IMR-90 (cell line): ENCODE measurements at regions not wholly inside any gene's neighbourhood (a gene's known extent, or its start where the extent isn't known, plus 50 kb on each side); places are given as distances from the start of the nearest gene placed in this dataset.
A peak's percentile ranks its signal among the peaks of the same experiment; 100 is the strongest.

ENCODE experiments used
- ATAC-seq: fragments of 200-7000 bp; cut with Tn5 transposase; 2 replicates; pipeline ENCODE4 v1.9.1; 2020; ENCODE audit warnings: low read depth, mild to moderate bottlenecking, moderate library complexity
- BruUV-seq: library from RNA; stranded (reverse); fragments of 400-500 nt; replicated peaks from 2 replicates; lab custom pipeline; 2021; lab: Mats Ljungman, UMichigan
- CTCF ChIA-PET: fragments of 300-600 bp; formaldehyde crosslinking; extraction: SDS; loops from one replicate; lab custom pipeline; 2021; ENCODE audit warnings: antibody characterized with exemption; lab: Yijun Ruan, JAX
- POLR2A ChIA-PET: fragments of 300-600 bp; sonication (Branson Sonifier 250); formaldehyde crosslinking; loops from one replicate; lab custom pipeline; 2022; ENCODE audit warnings: antibody characterized with exemption; ENCODE audit not compliant: unreplicated experiment; lab: Charles Lee
- DNase-seq: peaks from one replicate; pipeline ENCODE4 v3.0.0; 2013
- H2AFZ ChIP-seq: replicated peaks from 2 replicates; pipeline ENCODE3; 2013; ENCODE audit warnings: low read length, mild to moderate bottlenecking; ENCODE audit not compliant: poor library complexity
- H2AK5ac ChIP-seq: 2 replicates; pipeline ENCODE4 v1.6.1; 2013; ENCODE audit warnings: low read depth, low read length, inconsistent platforms
- H2AK9ac ChIP-seq: replicated peaks from 2 replicates; pipeline ENCODE3; 2013; ENCODE audit warnings: mild to moderate bottlenecking, low read depth, low read length, moderate library complexity; ENCODE audit not compliant: poor library complexity
- H2BK120ac ChIP-seq: 2 replicates; pipeline ENCODE4 v1.6.1; 2013; ENCODE audit warnings: low read depth, low read length, inconsistent platforms
- H2BK15ac ChIP-seq: 3 replicates; pipeline ENCODE4 v1.6.1; 2013; ENCODE audit warnings: low read depth, low read length, inconsistent platforms
- H2BK20ac ChIP-seq: 2 replicates; pipeline ENCODE4 v1.6.1; 2013; ENCODE audit warnings: low read depth, mild to moderate bottlenecking, inconsistent platforms, low read length, moderate library complexity
- H2BK5ac ChIP-seq: 2 replicates; pipeline ENCODE4 v1.6.1; 2013; ENCODE audit warnings: mild to moderate bottlenecking, low read depth, low read length, inconsistent platforms; ENCODE audit not compliant: poor library complexity, severe bottlenecking
- H3K14ac ChIP-seq: replicated peaks from 2 replicates; pipeline ENCODE4 v1.6.1; 2013; ENCODE audit warnings: low read depth, low read length, inconsistent platforms
- H3K18ac ChIP-seq: 2 replicates; pipeline ENCODE4 v1.6.1; 2013; ENCODE audit warnings: low read depth, low read length, control low read depth
- H3K23ac ChIP-seq: 2 replicates; pipeline ENCODE4 v1.6.1; 2013; ENCODE audit warnings: low read depth, low read length, inconsistent platforms
- H3K27ac ChIP-seq: 2 replicates; pipeline ENCODE4 v1.5.1; 2013; ENCODE audit warnings: mild to moderate bottlenecking, control low read depth, low read length; ENCODE audit not compliant: insufficient read depth
- H3K27me3 ChIP-seq: 2 replicates; pipeline ENCODE4 v1.6.1; 2013; ENCODE audit warnings: low read length; ENCODE audit not compliant: control insufficient read depth, insufficient read depth
- H3K36me3 ChIP-seq: 2 replicates; pipeline ENCODE4 v1.6.1; 2013; ENCODE audit warnings: low read length, mixed read lengths; ENCODE audit not compliant: control insufficient read depth, insufficient read depth
- H3K4ac ChIP-seq: 2 replicates; pipeline ENCODE4 v1.6.1; 2013; ENCODE audit warnings: low read depth, low read length, inconsistent platforms
- H3K4me1 ChIP-seq: 2 replicates; pipeline ENCODE4 v1.6.1; 2013; ENCODE audit warnings: low read length, mixed read lengths; ENCODE audit not compliant: control insufficient read depth, insufficient read depth
- H3K4me2 ChIP-seq: 2 replicates; pipeline ENCODE4 v1.6.1; 2013; ENCODE audit warnings: low read depth, mild to moderate bottlenecking, control low read depth, low read length, moderate library complexity
- H3K4me3 ChIP-seq: 2 replicates; pipeline ENCODE4 v1.5.1; 2013; ENCODE audit warnings: low read depth, mild to moderate bottlenecking, control low read depth, low read length, moderate library complexity; ENCODE audit not compliant: insufficient read depth
- H3K56ac ChIP-seq: 2 replicates; pipeline ENCODE4 v1.6.1; 2013; ENCODE audit warnings: low read length, inconsistent platforms; ENCODE audit not compliant: insufficient read depth; ENCODE audit errors: extremely low read depth
- H3K79me1 ChIP-seq, 2 experiments: 2 replicates each; pipeline ENCODE4 v1.6.1; 2013; ENCODE audit warnings: low read length in 2 of 2, inconsistent platforms in 1 of 2, low read depth in 1 of 2
- H3K9ac ChIP-seq: 2 replicates; pipeline ENCODE4 v1.6.1; 2013; ENCODE audit warnings: low read depth, low read length, control low read depth
- H3K9me1 ChIP-seq: 2 replicates; pipeline ENCODE4 v1.6.1; 2013; ENCODE audit warnings: low read length, inconsistent platforms; ENCODE audit not compliant: insufficient read depth
- H3K9me3 ChIP-seq: 2 replicates; pipeline ENCODE4 v1.6.1; 2013; ENCODE audit warnings: low read length; ENCODE audit not compliant: control insufficient read depth, insufficient read depth
- H4K20me1 ChIP-seq: 2 replicates; pipeline ENCODE4 v1.6.1; 2013; ENCODE audit warnings: low read length, inconsistent platforms; ENCODE audit not compliant: insufficient read depth
- H4K5ac ChIP-seq: 2 replicates; pipeline ENCODE4 v1.6.1; 2013; ENCODE audit warnings: mild to moderate bottlenecking, low read depth, low read length, control low read depth
- H4K8ac ChIP-seq, 2 experiments: 2 replicates each; pipeline ENCODE4 v1.6.1; 2013; ENCODE audit warnings: low read depth in 2 of 2, low read length in 2 of 2, control low read depth in 1 of 2, inconsistent platforms in 1 of 2
- H4K91ac ChIP-seq: 2 replicates; pipeline ENCODE4 v1.6.1; 2013; ENCODE audit warnings: low read depth, low read length, inconsistent platforms; ENCODE audit not compliant: insufficient read depth
- BHLHE40 ChIP-seq: fragments of 150-350 bp; IDR thresholded peaks from 2 replicates; pipeline ENCODE4 v1.6.1; 2016; ENCODE audit warnings: mild to moderate bottlenecking, low read depth, low read length
- CEBPB ChIP-seq: IDR thresholded peaks from 2 replicates; pipeline ENCODE4 v1.6.1; 2012; ENCODE audit warnings: low read depth, low read length, improper control_type of control experiment
- CHD1 ChIP-seq: IDR thresholded peaks from 2 replicates; pipeline ENCODE4 v1.6.1; 2012; ENCODE audit warnings: low read depth, low read length, improper control_type of control experiment
- CTCF ChIP-seq: conservative IDR thresholded peaks from 2 replicates; pipeline ENCODE4 v1.5.1; 2012; ENCODE audit warnings: mild to moderate bottlenecking, low read depth, low read length, improper control_type of control experiment
- ELK1 ChIP-seq: fragments of 150-350 bp; IDR thresholded peaks from 2 replicates; pipeline ENCODE4 v1.6.1; 2016; ENCODE audit warnings: low read depth, mild to moderate bottlenecking, low read length, moderate library complexity, borderline replicate concordance
- FOS ChIP-seq: fragments of 150-350 bp; IDR thresholded peaks from 2 replicates; pipeline ENCODE4 v1.6.1; 2016; ENCODE audit warnings: low read depth, low read length
- MAZ ChIP-seq: IDR thresholded peaks from 2 replicates; pipeline ENCODE4 v1.6.1; 2012; ENCODE audit warnings: low read depth, mild to moderate bottlenecking, low read length, improper control_type of control experiment, moderate library complexity, borderline replicate concordance
- MXI1 ChIP-seq: IDR thresholded peaks from 2 replicates; pipeline ENCODE4 v1.6.1; 2012; ENCODE audit warnings: low read depth, mild to moderate bottlenecking, low read length, moderate library complexity, borderline replicate concordance
- NFE2L2 ChIP-seq: fragments of 150-350 bp; IDR thresholded peaks from 2 replicates; pipeline ENCODE4 v1.6.1; 2016; ENCODE audit warnings: low read depth, mild to moderate bottlenecking, low read length
- POLR2A ChIP-seq: IDR thresholded peaks from 2 replicates; pipeline ENCODE4 v1.6.1; 2012; ENCODE audit warnings: mild to moderate bottlenecking, low read depth, low read length
- RAD21 ChIP-seq: IDR thresholded peaks from 2 replicates; pipeline ENCODE4 v1.6.1; 2012; ENCODE audit warnings: low read length, improper control_type of control experiment
- RCOR1 ChIP-seq: IDR thresholded peaks from 2 replicates; pipeline ENCODE4 v1.6.1; 2012; ENCODE audit warnings: mild to moderate bottlenecking, low read length, improper control_type of control experiment; ENCODE audit not compliant: insufficient replicate concordance
- RFX5 ChIP-seq: IDR thresholded peaks from 2 replicates; pipeline ENCODE4 v1.8.0; 2012; ENCODE audit warnings: low read depth, mild to moderate bottlenecking, low read length, moderate library complexity
- SMC3 ChIP-seq: fragments of 150-350 bp; IDR thresholded peaks from 2 replicates; pipeline ENCODE4 v1.6.1; 2016; ENCODE audit warnings: low read depth, mild to moderate bottlenecking, antibody characterized with exemption, low read length, moderate library complexity
- USF2 ChIP-seq: fragments of 150-350 bp; IDR thresholded peaks from 2 replicates; pipeline ENCODE4 v1.6.1; 2017; ENCODE audit warnings: mild to moderate bottlenecking, antibody characterized with exemption, low read length, low read depth
- WGBS, 2 experiments: methylation state at CpG; one replicate each; pipeline versions ENCODE4 v1.1.5 to v1.1.7; 2013; ENCODE audit warnings: missing lambda C conversion rate in 2 of 2; ENCODE audit not compliant: insufficient read length in 1 of 2; ENCODE audit errors: extremely low coverage in 2 of 2; 5-methylcytosine and 5-hydroxymethylcytosine counted together
- dilution Hi-C: fragments of 300-500 bp; cut with HindIII; formaldehyde crosslinking; loops from one replicate; pipeline ENCODE4 v1.14.3; 2018; ENCODE audit warnings: low sequenced_read_pairs; ENCODE audit not compliant: unreplicated experiment
- in situ Hi-C: fragments of 300-500 bp; cut with MboI; formaldehyde crosslinking; loops from 3 replicates; pipeline ENCODE4 v1.14.3; 2019; ENCODE audit warnings: low sequenced_read_pairs, inconsistent platforms, mixed read lengths
- intact Hi-C: fragments of 100-400 bp; cut with micrococcal nuclease; formaldehyde crosslinking; loops from 2 replicates; pipeline ENCODE4 v1.10.0; 2022

GRCh38 chr10:31129271-31129670, 97.6 kb upstream of the ZNF438 start:
- Histone ChIP-seq H4K8ac (peak overlapping the region in 1 of 2 experiments; percentile 98; a peak in 2 of 4 replicates), H2AFZ (peak overlapping the region; percentile 63), H4K91ac (peak overlapping the region; percentile 2; the same call in 1 of the 2 replicates), H2BK5ac (peak overlapping the region; percentile 78), H3K9ac (no peak overlapping the region), H3K4me3 (no peak overlapping the region), H3K79me1 (peaks cover 6 to 18% of the 10 kb centered on the region in 2 experiments; a peak in 3 of 4 replicates), H3K4me2 (no peak overlapping the region), H3K56ac (peak overlapping the region; percentile 1; the same call in 1 of the 2 replicates), H3K23ac (peak overlapping the region; percentile 9; the same call in 1 of the 2 replicates), H3K9me3 (no peaks in the 10 kb centered on the region), H3K4ac (peak overlapping the region; percentile 17; the same call in 1 of the 2 replicates), H3K27me3 (no peaks in the 10 kb centered on the region), H2BK20ac (peak overlapping the region; percentile 18; the same call in 1 of the 2 replicates), H3K9me1 (peaks cover 24% of the 10 kb centered on the region), H4K20me1 (no peaks in the 10 kb centered on the region), H2AK9ac (peak overlapping the region; percentile 12), H3K36me3 (no peaks in the 10 kb centered on the region), H4K5ac (no peak overlapping the region), H3K27ac (peak overlapping the region; percentile 58; the same call in 1 of the 2 replicates), H3K4me1 (peaks cover 19% of the 10 kb centered on the region), H2BK15ac (0 out of 3 replicates have a peak overlapping the region, but pooled peaks have one; percentile 1), H2AK5ac (peak overlapping the region; percentile 20; the same call in 1 of the 2 replicates), H3K14ac (0 out of 2 replicates have a peak overlapping the region, but pooled peaks have one; percentile 0), H2BK120ac (peak overlapping the region; percentile 99), H3K18ac (no peak overlapping the region)
- ATAC-seq, result peak; percentile 65
- no CpG with 5 or more reads among the region's 2 CpGs for WGBS, 2 experiments
- intact Hi-C loops, result no loop called here
- ChIA-PET CTCF (interaction anchor here (0.7 kb wide), 1 partner anchor 90 kb away, joined by 3 read pairs; no protein-coding TSS in a partner anchor), POLR2A (interaction anchor here (1.2 kb wide), 1 partner anchor 345 kb away, joined by 4 read pairs; no protein-coding TSS in a partner anchor)
- in situ Hi-C loops, result no loop called here
- BruUV-seq, result no TSS peak
- DNase-seq, result peak; percentile 96
- dilution Hi-C loops, result no loop called here
- TF ChIP-seq BHLHE40, result no peak
- TF ChIP-seq RCOR1, result no peak
- no peak for TF ChIP-seq CHD1
- TF ChIP-seq MXI1, result peak; percentile 46; the same call in 1 of the 2 replicates
- TF ChIP-seq MAZ, result no peak
- TF ChIP-seq SMC3, result no peak
- peak; percentile 75 for TF ChIP-seq CEBPB
- TF ChIP-seq FOS, result peak; percentile 59; the same call in 1 of the 2 replicates
- TF ChIP-seq RFX5, result no peak
- peak; percentile 99 for TF ChIP-seq NFE2L2
- TF ChIP-seq CTCF, result no peak
- TF ChIP-seq USF2, result no peak
- TF ChIP-seq ELK1, result no peak
- TF ChIP-seq RAD21, result no peak
- TF ChIP-seq POLR2A, result no peak
